Stimulated activated CD4-positive, alpha-beta T cell treated with anti-CD3 and anti-CD28 coated beads, Interleukin-1b, Interleukin-23, amount 100 ng/mL, for 24 hours (primary cell): ENCODE measurements at regions not wholly inside any gene's neighbourhood (a gene's known extent, or its start where the extent isn't known, plus 50 kb on each side); places are given as distances from the start of the nearest gene placed in this dataset.

Experiments used
- DNase-seq, 4 experiments: peaks; one replicate each; pipeline ENCODE4 v3.0.0-alpha.2; 2020; ENCODE audit warnings: low read depth in 4 of 4, low spot score in 1 of 4

DNA sequence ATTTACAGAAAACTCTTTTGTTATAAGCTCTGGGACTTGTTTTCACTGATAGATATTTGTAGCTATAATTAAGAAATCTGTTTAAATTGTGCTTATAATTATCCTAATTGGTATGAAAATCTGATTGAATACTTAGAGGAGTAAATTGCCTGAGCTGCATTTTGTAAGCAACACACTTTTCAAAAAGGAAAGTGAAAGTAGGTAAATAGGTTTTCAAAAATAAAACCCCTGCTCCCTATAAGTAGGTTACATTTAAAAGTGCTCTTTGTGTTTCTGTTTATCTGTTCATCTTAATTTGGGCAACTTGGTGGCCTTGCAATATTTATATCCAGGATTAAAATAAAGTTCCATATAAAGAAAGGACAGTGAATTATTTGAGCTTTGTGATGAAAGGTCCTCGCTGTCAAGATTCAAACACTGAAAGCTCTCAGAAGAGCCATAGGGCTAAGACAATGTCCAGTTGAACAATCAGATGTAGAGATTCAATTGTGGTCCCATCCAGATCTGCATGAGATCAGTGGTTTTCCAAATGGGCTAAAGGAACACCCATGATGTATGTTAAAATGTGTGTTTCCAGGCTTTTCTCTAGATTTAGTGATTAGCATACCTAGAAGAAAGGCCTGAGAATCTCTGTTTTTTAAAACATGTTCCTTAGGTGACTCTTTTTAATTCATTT, 371.6 kb downstream of the RPRM start:
- no peak for DNase-seq

DNA sequence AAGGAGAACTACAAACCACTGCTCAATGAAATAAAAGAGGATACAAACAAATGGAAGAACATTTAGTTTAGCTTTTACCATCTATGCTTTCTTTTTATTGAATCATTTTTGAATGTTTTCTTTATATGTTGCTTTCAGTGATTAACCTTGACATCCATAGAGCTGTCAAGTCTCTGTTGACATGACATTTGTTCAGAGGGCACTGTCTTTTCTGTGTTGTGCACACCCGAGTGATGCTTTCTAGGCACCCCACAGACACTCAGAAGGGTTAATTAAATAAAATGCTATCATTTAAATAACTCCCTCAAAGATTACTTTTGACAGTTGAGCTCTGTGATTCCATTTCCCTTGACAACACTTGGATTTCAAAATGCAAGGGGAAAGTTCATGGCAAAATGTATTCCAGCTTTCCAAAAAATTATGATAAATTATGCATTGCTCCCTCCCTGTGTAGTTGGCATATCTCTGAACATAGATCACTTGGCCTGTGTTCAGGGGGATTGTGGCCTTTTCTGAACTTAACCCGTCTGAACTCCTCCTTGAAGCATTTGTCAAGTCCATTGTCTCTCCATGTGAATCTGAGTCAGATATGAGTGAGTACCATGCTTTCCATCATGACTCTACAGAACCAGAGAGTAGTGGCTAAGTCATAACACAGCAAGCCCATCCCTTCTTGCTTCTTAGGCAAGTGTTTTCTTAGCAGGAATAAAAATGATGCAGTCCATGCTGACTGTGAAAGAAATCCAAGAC, 372.6 kb downstream of the RPRM start:
- DNase-seq: no peak

DNA sequence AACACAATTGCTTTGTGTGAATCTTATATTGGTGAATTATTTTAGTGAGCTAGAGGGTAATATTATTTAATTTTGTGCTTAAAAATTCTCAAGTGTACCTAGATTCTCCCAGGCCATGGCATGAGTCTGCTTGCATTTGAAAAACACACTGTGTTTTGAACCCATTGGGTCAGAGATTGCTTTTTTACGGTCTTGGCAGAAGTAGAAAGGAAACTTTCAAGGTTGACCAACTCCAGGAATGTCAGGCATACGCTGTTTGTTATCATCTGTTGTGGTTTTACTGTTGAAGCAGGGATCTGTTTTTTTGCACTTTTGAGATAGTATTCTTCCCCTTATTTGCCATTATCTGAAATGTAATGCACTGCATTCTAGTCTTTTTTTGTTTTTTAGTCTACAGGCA, 377.4 kb downstream of the RPRM start:
- DNase-seq: no peak

DNA sequence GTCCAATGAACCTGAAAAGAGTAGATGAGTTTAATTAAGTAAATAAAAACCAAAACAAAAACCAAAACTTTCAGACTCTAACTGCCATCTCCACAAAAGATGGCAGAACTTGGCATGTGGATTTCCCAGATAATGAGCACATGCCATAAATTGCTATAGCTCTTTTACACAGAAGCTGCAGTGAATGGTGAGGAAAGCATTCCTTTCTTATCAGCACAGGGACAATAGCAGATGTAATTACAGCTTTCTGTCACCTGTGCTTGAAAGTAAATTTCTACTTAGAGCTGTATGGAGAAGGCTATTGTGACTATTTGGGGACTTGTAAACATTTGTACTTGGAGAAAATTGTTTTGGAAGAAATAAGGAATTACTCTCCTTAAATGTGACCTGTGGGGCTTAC, 378.4 kb downstream of the RPRM start:
- DNase-seq: no peak

DNA sequence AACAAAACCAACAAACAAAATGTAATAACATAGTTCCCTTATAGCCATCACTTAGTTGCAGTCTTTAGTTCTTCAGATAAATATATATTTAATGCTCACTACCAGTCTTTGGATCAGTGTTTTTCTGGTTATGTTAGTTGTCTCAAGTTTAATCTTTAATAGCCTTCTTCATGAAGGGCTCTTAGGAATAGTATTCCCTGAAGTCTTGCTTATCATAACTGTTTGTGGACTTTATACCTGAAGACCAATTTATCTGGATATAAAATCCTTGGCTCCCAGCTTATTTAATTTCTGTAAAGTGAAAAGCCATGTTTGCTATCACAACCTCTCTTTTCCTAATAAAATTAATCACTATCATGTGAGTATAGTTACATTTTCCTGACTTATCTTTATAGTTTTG, 379.7 kb downstream of the ARL6IP6 start:
- DNase-seq: no peak

DNA sequence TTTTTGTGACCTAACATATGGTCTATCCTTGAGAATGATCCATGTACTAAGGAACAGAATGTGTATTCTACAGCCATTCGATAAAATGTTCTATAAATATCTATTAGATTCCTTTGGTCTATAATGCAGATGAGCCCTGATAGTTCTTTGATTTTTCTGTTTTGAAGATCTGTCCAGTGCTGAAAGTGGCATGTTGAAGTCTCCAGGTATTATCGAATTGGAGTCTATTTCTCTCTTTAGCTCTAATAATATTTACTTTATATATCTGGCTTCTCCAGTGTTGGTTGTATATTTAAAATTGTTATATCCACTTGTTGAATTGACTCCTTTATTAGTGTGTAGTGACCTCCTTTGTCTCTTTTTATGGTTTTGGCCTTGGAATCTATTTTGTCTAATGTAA, 377.9 kb downstream of the ARL6IP6 start:
- DNase-seq: no peak

DNA sequence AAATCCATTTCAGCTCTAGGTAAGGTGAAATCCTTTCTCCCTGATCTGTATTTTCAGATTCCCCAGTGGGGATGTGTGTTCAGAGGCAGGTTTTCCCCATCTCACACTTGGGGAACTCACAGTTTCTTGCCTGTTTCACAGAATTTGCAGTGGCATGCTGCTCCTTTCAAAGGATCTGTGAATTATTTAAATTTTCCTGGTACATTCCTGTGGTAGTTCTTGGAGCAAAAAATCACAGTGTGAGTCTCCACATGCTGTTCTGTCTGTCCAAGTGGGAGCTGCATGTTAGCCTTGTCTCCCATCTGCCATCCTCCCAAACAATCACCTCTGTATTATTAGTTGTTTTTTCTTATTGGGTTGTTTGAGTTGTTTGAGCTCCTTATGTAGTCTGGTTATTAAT, 372.9 kb downstream of the ARL6IP6 start:
- DNase-seq: no peak

DNA sequence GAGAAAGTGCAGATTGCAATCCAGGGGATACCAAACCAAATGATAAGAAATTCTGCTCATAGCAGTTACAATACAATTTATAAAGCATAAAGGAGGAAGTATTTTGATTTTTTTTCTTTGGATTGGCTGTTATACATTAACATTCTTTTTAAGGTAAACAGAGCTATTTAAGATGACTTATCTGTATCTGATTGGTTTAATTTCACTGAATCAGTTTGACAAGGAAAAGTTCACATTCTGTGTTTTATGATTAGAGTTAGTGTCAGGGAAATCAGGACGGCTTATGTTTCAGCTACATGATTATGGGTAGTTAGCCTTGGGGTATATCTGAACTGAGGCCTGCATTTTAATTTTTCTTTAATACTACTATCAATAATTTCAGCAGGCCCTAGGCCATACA, 360.9 kb downstream of the ARL6IP6 start:
- DNase-seq: no peak

DNA sequence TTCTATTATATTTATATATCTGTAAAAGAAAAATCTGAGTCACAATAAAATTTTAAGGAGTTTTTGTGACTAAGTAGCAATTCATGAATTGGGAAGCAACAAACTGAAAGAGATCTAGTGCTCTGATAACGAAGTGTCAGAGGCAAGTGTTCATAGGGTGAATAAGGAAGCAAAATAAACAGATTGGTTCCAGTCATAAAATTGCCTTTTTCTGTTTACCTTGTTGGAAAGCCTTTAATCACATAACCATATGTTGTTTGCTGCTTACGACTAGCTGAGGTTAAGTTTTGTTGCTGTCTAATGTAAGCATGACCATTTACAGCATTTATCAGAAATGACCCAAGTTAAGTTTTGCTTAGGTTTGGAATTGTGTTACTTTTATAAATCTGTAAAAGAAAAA, 358.9 kb downstream of the ARL6IP6 start:
- no peak for DNase-seq

DNA sequence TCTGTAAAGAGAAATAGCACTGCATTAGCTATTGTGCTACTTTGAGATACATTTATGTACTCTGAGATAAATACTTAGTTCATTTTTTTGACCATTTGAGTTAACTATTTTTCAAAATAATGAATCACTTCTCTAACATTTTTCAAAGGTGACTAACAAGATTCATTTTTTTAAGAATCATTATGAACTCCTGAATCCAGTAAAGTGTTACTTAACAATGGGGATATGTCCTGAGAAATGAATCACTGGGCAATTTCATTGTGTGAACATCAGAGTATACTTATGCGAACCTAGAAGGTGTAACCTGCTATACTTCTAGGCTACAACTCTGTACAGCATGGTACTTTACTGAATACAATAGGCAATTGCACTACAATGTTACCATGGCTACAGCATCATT, 355.8 kb downstream of the ARL6IP6 start:
- no peak for DNase-seq

DNA sequence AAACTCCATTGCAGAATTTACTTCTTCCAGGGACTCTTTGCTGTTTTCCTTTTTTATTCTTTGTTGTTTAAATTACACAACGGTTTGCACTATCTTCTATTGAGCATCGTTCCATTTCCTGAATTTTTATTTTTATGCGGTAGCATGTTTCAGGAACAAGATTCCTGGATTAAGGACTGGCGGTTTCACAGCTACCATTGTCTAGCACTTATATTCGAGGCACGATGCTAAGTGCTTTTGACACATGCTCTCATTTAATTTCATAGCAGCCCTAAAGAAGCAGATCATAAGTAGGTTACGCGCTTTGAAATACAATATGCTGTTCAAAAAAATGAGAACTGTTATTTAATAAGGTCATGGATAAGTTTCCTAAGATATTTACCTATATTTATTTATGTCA, 354.4 kb downstream of the ARL6IP6 start:
- DNase-seq: no peak

DNA sequence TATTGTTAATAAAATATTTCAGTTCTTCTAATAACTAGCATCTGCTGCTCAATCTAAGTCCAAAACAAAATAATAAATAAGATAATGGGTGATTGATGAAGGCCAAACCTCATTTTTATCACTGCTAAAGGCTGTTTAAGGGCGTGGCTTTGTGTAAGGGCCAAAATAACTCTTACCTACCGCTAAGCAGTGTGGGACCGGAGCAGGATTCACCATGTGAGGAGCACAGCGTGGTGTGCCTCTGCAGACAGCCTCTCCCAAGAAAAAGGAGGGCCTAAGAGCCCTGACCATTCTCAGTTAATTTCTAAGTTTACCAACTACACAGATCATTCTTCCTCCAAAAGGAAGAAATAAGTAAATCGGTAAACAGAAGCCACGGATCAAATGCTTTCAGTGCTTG, 353.7 kb downstream of the ARL6IP6 start:
- no peak for DNase-seq

DNA sequence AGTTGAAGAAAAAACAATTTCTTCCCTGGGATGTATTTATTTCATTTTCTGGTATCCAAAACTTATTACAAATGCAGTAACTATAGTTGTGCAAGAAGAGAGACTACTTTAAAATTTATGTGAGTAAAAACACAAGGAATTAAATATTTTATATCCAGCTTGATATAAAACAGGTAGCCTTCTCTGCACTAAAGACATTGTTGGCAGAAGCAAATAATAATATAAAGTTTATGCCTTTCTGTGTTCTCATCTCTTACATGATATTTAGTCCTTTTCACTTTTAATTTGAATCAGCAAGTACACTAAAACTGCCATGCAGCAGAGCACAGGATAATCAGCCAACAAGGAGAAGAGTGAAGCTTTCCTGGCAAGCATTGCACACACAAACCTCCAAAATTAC, 352.7 kb downstream of the ARL6IP6 start:
- DNase-seq: no peak

DNA sequence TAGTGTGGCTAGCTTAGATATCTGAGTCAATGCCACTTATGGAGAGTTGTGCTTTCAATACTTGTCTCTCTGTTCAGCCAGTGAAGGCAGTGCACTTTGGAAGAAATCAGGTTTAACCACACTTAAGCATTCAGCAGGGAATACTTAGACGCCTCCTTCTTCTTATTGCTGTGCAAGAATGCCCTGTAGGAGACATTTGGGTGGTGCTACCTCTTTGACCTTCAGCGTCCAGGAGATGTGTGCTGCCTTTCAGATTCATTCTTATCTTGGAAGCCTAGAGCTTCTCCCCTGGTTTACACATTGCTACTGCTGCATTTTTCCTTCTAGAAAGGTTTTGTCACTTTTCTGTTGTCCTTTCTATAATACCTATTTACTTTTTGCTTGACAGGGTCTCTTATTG, 350.5 kb downstream of the ARL6IP6 start:
- no peak for DNase-seq

DNA sequence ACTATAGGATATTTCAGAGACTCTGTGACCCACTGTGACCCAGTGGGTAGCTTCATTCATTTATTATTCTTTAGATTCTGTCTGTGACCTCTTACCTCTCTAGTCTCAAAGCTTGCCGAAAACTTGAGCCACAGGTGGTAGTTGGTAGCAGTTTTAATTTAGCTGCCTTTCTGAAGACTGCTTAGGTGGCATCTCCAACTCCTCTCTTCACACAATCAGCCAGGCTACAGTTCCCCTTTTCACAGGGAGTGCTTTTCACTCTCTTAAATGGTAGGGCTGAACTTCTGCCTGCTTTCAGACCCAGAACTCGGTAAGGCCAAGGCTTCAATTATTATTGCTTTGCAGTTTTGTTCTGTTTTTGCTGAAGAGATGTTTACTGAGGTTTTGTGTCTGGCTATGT, 349.6 kb downstream of the ARL6IP6 start:
- DNase-seq: no peak

DNA sequence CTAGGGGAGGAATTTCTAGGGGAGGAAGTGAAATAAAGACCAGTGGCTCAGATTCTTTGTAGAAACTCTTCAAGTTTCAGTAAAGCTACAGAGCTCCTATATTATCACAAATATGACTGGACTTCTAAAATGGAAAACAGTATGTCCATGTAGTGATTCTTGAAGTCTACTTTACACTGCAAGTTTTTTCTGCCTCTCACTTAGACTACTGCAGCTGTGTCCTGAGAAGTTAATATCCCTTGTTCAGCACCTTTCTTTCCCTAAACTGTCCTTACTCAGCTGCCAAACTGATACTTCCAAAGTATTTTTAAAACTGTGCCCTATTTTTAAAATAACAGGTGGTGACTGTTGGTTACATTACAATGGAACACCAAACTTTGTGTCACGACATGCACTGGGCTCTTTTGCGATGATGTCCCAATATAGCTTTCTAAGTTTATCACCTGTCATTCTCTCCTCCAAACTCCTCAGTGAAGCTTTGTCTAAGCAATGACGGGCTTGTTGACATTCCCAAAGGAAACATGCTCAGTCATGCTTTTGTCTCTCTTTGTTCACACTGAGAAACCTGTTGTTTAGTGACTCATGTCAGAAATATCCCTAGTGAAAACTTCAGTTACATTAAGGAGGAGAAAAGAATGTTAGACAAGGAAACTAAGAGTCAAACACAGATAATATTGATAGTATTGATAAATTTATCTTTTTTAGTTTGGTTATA, 341.1 kb downstream of the ARL6IP6 start:
- no peak for DNase-seq

DNA sequence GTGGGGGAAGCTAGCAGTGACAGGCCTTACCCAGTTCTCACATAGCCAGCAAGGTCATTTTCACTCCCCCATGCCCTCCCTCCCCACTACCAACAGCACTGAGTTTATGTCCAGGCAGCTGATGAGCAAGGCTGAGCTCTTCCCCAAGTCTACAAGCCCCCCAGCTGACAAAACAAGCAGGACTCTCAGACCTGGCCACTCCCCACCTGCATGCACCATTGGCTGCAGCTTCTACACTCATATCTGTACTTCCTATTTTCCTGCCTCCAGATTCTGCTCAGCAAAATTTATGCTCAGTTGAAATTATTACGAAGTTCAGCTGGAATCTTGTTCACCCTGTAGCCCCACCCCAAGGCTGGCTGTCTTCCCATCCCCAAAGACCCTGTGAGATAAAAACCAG, 339.3 kb downstream of the ARL6IP6 start:
- no peak for DNase-seq

DNA sequence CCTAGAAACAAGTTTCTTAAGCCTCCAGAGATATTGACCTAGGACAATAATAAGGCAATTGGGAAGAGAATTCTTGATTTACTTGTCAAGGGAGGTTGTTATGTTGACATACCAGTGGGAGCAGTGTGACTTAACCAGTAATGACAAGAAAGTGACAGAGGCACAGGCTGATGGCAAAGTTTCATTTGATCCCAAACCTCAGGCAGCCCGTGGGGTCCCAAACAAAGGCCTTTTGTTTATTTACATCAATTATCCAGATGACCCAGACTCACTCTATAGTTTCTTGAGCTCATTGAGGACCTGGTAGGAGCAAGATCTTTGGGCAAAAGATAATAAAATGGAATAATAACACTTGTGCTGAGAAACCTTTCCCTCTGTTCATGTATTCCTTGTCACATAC, 336.8 kb downstream of the ARL6IP6 start:
- no peak for DNase-seq

DNA sequence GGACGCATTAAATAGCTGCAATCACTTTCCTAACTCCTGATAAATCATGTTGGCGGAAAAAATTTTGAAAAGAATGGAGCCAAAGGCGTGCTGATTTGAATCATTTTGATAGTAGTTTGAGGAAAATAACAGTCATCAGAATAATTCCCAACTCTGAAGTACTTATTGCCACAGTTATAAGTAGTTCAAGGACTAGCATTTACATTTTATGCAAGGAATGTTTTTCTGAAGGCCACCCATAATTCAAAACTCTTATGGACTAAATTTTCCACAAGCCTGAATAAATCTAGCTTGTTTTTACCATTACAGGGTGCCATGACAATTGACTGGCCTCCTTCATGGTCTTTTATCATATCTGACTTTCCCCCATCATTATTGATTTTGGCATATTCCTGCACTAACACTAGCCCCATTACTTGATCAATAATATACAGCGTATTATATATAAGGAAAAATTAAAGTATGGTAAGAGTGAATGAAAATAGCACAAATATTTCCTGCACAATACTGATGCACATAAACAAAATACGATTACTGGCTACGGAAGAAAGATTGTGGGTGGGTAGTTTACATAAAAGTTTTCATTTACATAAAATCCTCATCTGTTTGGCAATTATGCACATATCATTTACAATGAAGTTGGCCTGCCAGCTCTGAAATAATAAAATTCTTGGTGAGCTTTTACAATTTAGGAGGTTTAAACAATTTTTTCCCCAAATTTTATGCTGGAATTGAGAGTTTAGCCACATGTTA, 334.6 kb downstream of the ARL6IP6 start:
- no peak for DNase-seq

DNA sequence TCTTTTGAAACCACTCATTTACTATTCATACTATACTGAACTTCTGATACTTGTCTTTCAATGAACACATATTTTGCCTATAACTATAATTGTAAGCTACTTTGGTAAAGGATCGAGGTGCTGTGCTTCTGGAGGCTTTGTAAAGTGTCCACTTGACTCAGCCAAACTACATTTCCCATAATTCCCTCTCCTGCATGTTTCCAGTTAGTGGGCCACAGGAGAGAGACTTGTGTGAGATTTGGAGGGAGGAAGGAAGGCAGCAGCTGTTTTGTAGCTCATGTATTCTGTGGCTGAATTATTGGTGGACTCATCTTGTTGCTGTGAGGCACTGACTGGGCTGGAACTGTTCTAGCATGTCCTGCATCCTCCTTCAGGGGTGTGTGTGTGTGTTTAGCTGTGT, 328.8 kb downstream of the ARL6IP6 start:
- no peak for DNase-seq

DNA sequence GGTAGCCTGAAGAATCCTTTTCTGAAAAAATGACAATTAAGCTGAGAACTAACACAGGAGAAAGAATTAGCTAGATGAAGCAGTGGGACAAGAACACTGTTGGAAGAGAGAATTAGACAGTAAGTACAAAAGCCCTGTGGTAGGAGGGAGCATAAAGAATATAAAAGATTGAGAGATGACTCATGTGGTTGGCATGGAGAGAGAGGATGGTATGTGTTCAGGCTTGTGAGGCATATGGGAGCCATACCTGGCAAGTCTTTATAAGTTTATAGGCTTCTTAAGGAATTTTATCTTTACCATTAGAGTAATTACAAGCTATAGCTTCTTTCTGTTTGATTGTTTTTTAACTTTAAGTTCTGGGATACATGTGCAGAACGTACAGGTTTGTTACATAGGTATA, 325.0 kb downstream of the ARL6IP6 start:
- DNase-seq: no peak

DNA sequence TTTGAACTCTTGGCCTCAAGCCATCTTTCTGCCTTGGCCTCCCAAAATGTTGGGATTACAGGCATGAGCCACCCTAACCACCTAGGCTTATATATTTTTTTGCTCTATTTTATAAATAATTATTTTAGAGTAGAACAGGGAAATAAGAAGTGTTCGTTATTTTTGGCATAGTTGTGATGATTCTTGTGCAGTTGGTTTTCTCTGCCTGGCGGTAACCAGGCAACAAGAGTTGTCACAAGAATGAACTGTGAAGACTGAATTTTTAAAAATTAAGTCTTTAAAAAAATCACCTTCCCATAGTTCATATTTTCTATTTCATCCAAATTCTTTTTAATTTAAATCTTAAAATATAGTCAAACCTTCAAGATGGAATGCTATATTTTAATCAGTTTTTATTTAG, 310.2 kb downstream of the ARL6IP6 start:
- no peak for DNase-seq
